HL-60 (cell line): ENCODE measurements at regions not wholly inside any gene's neighbourhood (a gene's known extent, or its start where the extent isn't known, plus 50 kb on each side); places are given as distances from the start of the nearest gene placed in this dataset.

Experiments used
- CTCF ChIP-seq: IDR thresholded peaks from one replicate; pipeline ENCODE4 v1.5.1; 2011; ENCODE audit warnings: low read length, control low read depth, inconsistent platforms; ENCODE audit not compliant: insufficient read depth
- POLR2AphosphoS5 ChIP-seq: IDR thresholded peaks from 2 replicates; pipeline ENCODE4 v1.6.1; 2012; ENCODE audit warnings: low read depth
- REST ChIP-seq: IDR thresholded peaks from 2 replicates; pipeline ENCODE4 v1.6.1; 2012; ENCODE audit warnings: low read depth; ENCODE audit not compliant: insufficient replicate concordance

- TF ChIP-seq CTCF (no peak), REST (no peak), POLR2AphosphoS5 (no peak)
These were observed 1080.6 kb downstream of the PLA2G4A start for GRCh38 chr1:187909382-187909781.
